OCI-LY3 (cell line): ENCODE measurements at regions not wholly inside any gene's neighbourhood (a gene's known extent, or its start where the extent isn't known, plus 50 kb on each side); places are given as distances from the start of the nearest gene placed in this dataset.

Experiments used
- H2AFZ ChIP-seq: fragments of 200-600, 300-600 bp; shearing (Covaris generic); 2 replicates; pipeline ENCODE4 v1.6.0; 2014; ENCODE audit warnings: antibody characterized with exemption, low read depth, low read length
- H3K27ac ChIP-seq: fragments of 200-600, 300-600 bp; sonication (generic); 2 replicates; pipeline ENCODE4 v1.5.1; 2014; ENCODE audit warnings: mild to moderate bottlenecking, low read length, moderate library complexity, mixed read lengths
- H3K27me3 ChIP-seq: fragments of 200-600, 300-600 bp; sonication (generic); 2 replicates; pipeline ENCODE4 v1.6.1; 2014; ENCODE audit warnings: low read depth, low read length, mixed read lengths
- H3K36me3 ChIP-seq: fragments of 200-600, 300-600 bp; sonication (generic); replicated peaks from 2 replicates; pipeline ENCODE3; 2014; ENCODE audit warnings: low read depth, low read length, mixed read lengths
- H3K4me1 ChIP-seq: fragments of 300-600, 200-600 bp; sonication (generic); 2 replicates; pipeline ENCODE4 v1.6.1; 2014; ENCODE audit warnings: low read length, mixed read lengths
- H3K4me2 ChIP-seq: fragments of 200-600, 300-600 bp; sonication (generic); 2 replicates; pipeline ENCODE4 v1.6.1; 2014; ENCODE audit warnings: low read length, mixed read lengths
- H3K4me3 ChIP-seq: fragments of 300-600, 200-600 bp; sonication (generic); 2 replicates; pipeline ENCODE4 v1.5.1; 2014; ENCODE audit warnings: antibody characterized with exemption, mild to moderate bottlenecking, low read length, moderate library complexity
- H3K79me2 ChIP-seq: fragments of 300-600, 200-600 bp; shearing (Covaris generic); 2 replicates; pipeline ENCODE4 v1.6.1; 2014; ENCODE audit warnings: mild to moderate bottlenecking, low read length, mixed read lengths
- H3K9ac ChIP-seq: fragments of 300-600, 200-600 bp; shearing (Covaris generic); 2 replicates; pipeline ENCODE4 v1.6.0; 2014; ENCODE audit warnings: mild to moderate bottlenecking, low read length, moderate library complexity
- H3K9me3 ChIP-seq: fragments of 200-600, 300-600 bp; shearing (Covaris generic); 2 replicates; pipeline ENCODE4 v1.6.1; 2014; ENCODE audit warnings: low read length, mixed read lengths; ENCODE audit not compliant: insufficient read depth
- H4K20me1 ChIP-seq: fragments of 200-600, 300-600 bp; sonication (generic); 2 replicates; pipeline ENCODE4 v1.6.1; 2016; ENCODE audit warnings: low read length, mixed read lengths; ENCODE audit not compliant: insufficient read depth
- EZH2phosphoT487 ChIP-seq: fragments of 200-600 bp; shearing (Covaris generic); IDR thresholded peaks from 2 replicates; pipeline ENCODE4 v1.6.1; 2018; ENCODE audit warnings: antibody characterized with exemption, mixed run types, low read depth
- TF ChIP-seq, protein P1 (sequence below): fragments of 200-600, 300-600 bp; sonication (generic); IDR thresholded peaks from 2 replicates; pipeline ENCODE4 v1.5.1; 2014; ENCODE audit warnings: antibody characterized with exemption, low read length, low read depth

- Histone ChIP-seq H3K9me3 (no peaks in the 10 kb centered on the region), H3K9ac (no peak overlapping the region), H3K27me3 (no peaks in the 10 kb centered on the region), H4K20me1 (no peaks in the 10 kb centered on the region), H3K79me2 (no peaks in the 10 kb centered on the region), H3K27ac (no peak overlapping the region), H2AFZ (no peak overlapping the region), H3K4me2 (no peak overlapping the region), H3K4me3 (no peak overlapping the region), H3K36me3 (no peaks in the 10 kb centered on the region), H3K4me1 (peaks cover 41% of the 10 kb centered on the region)
- TF ChIP-seq, protein P1, sequence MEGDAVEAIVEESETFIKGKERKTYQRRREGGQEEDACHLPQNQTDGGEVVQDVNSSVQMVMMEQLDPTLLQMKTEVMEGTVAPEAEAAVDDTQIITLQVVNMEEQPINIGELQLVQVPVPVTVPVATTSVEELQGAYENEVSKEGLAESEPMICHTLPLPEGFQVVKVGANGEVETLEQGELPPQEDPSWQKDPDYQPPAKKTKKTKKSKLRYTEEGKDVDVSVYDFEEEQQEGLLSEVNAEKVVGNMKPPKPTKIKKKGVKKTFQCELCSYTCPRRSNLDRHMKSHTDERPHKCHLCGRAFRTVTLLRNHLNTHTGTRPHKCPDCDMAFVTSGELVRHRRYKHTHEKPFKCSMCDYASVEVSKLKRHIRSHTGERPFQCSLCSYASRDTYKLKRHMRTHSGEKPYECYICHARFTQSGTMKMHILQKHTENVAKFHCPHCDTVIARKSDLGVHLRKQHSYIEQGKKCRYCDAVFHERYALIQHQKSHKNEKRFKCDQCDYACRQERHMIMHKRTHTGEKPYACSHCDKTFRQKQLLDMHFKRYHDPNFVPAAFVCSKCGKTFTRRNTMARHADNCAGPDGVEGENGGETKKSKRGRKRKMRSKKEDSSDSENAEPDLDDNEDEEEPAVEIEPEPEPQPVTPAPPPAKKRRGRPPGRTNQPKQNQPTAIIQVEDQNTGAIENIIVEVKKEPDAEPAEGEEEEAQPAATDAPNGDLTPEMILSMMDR, result no peak
- TF ChIP-seq EZH2phosphoT487, result no peak
These were observed 711.0 kb downstream of the UQCRFS1 start for GRCh38 chr19:28501976-28502375.

DNA sequence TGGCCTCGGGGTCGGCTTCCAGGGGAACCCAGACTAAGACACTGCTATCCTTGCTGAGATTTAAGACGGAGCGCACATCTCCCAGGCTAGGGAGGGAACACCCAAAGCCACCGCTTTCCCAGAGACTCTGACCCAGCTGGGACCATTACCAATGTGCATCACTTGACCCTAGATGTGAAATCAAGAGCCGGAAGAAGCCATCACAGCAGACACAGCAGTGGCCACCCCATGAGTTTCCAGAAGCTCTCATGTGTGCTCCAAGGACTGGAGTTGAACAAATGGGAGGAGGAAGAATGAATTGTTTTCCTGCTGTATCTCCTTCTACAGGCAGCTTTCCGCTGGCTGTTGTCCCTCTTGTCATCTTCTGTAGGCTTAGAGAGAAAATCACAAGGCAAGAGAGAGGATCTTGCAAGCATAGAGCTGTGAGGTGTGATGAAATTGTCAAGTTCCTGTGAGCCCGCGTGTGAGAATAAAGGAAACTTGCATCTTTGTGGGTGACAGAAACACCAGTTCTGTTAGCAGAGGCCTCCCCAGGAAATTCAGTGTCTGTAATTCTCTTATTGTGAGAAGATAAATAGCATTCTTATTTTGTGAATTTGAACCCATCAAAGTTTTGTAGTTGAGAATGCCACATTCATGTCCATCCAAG, 711.8 kb downstream of the UQCRFS1 start:
- Histone ChIP-seq H3K9me3 (no peaks in the 10 kb centered on the region), H3K27ac (no peak overlapping the region), H2AFZ (no peak overlapping the region), H4K20me1 (no peaks in the 10 kb centered on the region), H3K4me1 (peaks cover 41% of the 10 kb centered on the region), H3K4me3 (no peak overlapping the region), H3K79me2 (no peaks in the 10 kb centered on the region), H3K4me2 (no peak overlapping the region), H3K9ac (no peak overlapping the region), H3K27me3 (no peaks in the 10 kb centered on the region), H3K36me3 (no peaks in the 10 kb centered on the region)
- TF ChIP-seq, protein P1, result no peak
- no peak for TF ChIP-seq EZH2phosphoT487

GRCh38 chr19:28500296-28500695, 712.7 kb downstream of the UQCRFS1 start:
- H3K27ac ChIP-seq, result no peak overlapping the region
- no peaks in the 10 kb centered on the region for H3K27me3 ChIP-seq
- no peaks in the 10 kb centered on the region for H3K36me3 ChIP-seq
- no peaks in the 10 kb centered on the region for H3K79me2 ChIP-seq
- H3K4me2 ChIP-seq, result no peak overlapping the region
- H3K9me3 ChIP-seq, result no peaks in the 10 kb centered on the region
- no peaks in the 10 kb centered on the region for H4K20me1 ChIP-seq
- peaks cover 33% of the 10 kb centered on the region for H3K4me1 ChIP-seq
- TF ChIP-seq, protein P1, result no peak
- no peak for TF ChIP-seq EZH2phosphoT487
- H3K4me3 ChIP-seq, result no peak overlapping the region
- no peak overlapping the region for H3K9ac ChIP-seq
- H2AFZ ChIP-seq, result no peak overlapping the region

DNA sequence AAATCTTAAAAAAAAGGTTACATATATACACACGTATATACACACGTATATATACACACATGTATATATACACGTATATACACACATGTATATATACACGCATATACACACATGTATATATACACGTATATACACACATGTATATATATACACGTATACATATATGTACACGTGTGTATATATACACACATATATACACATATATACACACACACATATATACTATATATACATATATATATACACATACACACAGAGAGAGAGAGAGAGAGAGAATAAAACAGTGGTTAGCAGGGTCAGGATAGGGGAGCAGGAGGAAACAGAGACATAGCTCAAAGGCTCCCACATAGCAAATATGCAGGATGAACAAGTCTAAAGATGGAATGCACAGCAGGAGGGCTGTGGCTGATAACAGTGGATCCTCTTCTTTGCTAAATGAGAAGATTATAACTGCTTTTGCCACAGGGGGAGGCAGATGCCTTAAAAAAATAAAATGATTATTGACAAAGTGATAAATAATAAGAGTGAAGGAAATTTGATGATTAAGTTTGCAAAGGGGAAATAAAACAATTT, 714.5 kb downstream of the UQCRFS1 start:
- H3K36me3 ChIP-seq, result no peaks in the 10 kb centered on the region
- H3K9me3 ChIP-seq, result no peaks in the 10 kb centered on the region
- no peak for TF ChIP-seq EZH2phosphoT487
- TF ChIP-seq, protein P1, result no peak

More for the DNA sequence above, 714.5 kb downstream of the UQCRFS1 start:
- peaks cover 15% of the 10 kb centered on the region for H3K4me1 ChIP-seq
- H3K9ac ChIP-seq, result no peak overlapping the region
- no peak overlapping the region for H3K4me3 ChIP-seq
- H4K20me1 ChIP-seq, result no peaks in the 10 kb centered on the region
- no peaks in the 10 kb centered on the region for H3K79me2 ChIP-seq
- no peak overlapping the region for H3K27ac ChIP-seq
- H3K27me3 ChIP-seq, result no peaks in the 10 kb centered on the region
- H2AFZ ChIP-seq, result no peak overlapping the region
- H3K4me2 ChIP-seq, result no peak overlapping the region
